Stromal cell of bone marrow (primary cell): ENCODE measurements at regions not wholly inside any gene's neighbourhood (a gene's known extent, or its start where the extent isn't known, plus 50 kb on each side); places are given as distances from the start of the nearest gene placed in this dataset.
A peak's percentile ranks its signal among the peaks of the same experiment; 100 is the strongest.

Experiments used
- DNase-seq: peaks from one replicate; pipeline ENCODE4 v3.0.0-alpha.2; 2012; ENCODE audit warnings: low read depth

GRCh38 chr4:104896660-104897645 is 249.7 kb upstream of the TET2 start:
- peak; percentile 19 for DNase-seq

- DNase-seq = no peak
Measured at GRCh38 chr4:104899863-104900262, 246.8 kb upstream of the TET2 start.

- DNase-seq = peak; percentile 21
Measured at GRCh38 chr4:104901438-104901837, 245.2 kb upstream of the TET2 start.

- DNase-seq = no peak
Measured at GRCh38 chr4:104901961-104902605, 244.6 kb upstream of the TET2 start.

GRCh38 chr4:104905065-104905464 is 241.6 kb upstream of the TET2 start:
- no peak for DNase-seq

- no peak for DNase-seq
Measured at GRCh38 chr4:104905546-104905945, 241.1 kb upstream of the TET2 start.

GRCh38 chr4:104906276-104906675 is 240.4 kb upstream of the TET2 start:
- no peak for DNase-seq

- DNase-seq = no peak
Measured at GRCh38 chr4:104907074-104907649, 239.5 kb upstream of the TET2 start.

- DNase-seq = no peak
Measured at GRCh38 chr4:104907991-104908390, 238.7 kb upstream of the TET2 start.

GRCh38 chr4:104909376-104909775 is 237.3 kb upstream of the TET2 start:
- DNase-seq = no peak

GRCh38 chr4:104912518-104912917 is 234.2 kb upstream of the TET2 start:
- no peak for DNase-seq

- DNase-seq = no peak
Measured at GRCh38 chr4:104915373-104915772, 231.3 kb upstream of the TET2 start.

- DNase-seq = no peak
Measured at GRCh38 chr4:104915864-104916263, 230.8 kb upstream of the TET2 start.

- DNase-seq = no peak
Measured at GRCh38 chr4:104919406-104919805, 227.3 kb upstream of the TET2 start.

- no peak for DNase-seq
Measured at GRCh38 chr4:104930298-104930697, 216.4 kb upstream of the TET2 start.

GRCh38 chr4:104930745-104931736 is 215.6 kb upstream of the TET2 start:
- peak; percentile 2 for DNase-seq

- no peak for DNase-seq
Measured at GRCh38 chr4:104938624-104939023, 208.1 kb upstream of the TET2 start.

- DNase-seq = no peak
Measured at GRCh38 chr4:104940927-104941326, 205.7 kb upstream of the TET2 start.

GRCh38 chr4:104941661-104942062 is 205.0 kb upstream of the TET2 start:
- DNase-seq = no peak

GRCh38 chr4:104942990-104943743 is 203.5 kb upstream of the TET2 start:
- no peak for DNase-seq

- no peak for DNase-seq
Measured at GRCh38 chr4:104944596-104944995, 202.1 kb upstream of the TET2 start.
